ENCODE measurements at regions not wholly inside any gene's neighbourhood (a gene's known extent, or its start where the extent isn't known, plus 50 kb on each side); places are given as distances from the start of the nearest gene placed in this dataset.

DNA sequence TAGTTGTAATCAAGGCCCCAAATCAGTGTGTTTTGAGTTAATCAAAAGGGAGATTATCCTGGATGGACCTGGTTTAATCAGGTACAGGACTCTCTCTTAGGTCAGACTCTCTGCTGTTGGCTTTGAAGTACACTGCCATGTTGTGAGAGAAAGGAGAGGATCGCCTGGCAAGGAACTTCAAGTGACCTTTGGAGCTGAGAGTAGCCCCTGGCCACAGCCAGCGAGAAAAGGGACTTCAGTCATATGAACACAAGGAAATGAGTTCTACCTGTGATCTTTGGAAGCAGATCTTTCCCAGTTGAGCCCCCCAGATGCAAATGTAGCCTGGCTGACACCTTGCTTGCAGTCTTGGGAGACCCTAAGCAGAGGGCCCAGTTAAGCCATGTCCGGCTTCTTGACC, 68.3 kb upstream of the CPM start:
- H3K4me3 Mint-ChIP-seq (ENCODE audit: unreplicated experiment), result no peak overlapping the region
- TF ChIP-seq, protein P1, sequence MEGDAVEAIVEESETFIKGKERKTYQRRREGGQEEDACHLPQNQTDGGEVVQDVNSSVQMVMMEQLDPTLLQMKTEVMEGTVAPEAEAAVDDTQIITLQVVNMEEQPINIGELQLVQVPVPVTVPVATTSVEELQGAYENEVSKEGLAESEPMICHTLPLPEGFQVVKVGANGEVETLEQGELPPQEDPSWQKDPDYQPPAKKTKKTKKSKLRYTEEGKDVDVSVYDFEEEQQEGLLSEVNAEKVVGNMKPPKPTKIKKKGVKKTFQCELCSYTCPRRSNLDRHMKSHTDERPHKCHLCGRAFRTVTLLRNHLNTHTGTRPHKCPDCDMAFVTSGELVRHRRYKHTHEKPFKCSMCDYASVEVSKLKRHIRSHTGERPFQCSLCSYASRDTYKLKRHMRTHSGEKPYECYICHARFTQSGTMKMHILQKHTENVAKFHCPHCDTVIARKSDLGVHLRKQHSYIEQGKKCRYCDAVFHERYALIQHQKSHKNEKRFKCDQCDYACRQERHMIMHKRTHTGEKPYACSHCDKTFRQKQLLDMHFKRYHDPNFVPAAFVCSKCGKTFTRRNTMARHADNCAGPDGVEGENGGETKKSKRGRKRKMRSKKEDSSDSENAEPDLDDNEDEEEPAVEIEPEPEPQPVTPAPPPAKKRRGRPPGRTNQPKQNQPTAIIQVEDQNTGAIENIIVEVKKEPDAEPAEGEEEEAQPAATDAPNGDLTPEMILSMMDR (IDR thresholded peaks at IDR 0.05; ENCODE audit: unreplicated experiment), result no peak
- no peak for DNase-seq (ENCODE audit: low spot score)
- no peaks in the 10 kb centered on the region for H3K27me3 Mint-ChIP-seq (ENCODE audit: unreplicated experiment)
- H3K27ac Mint-ChIP-seq (ENCODE audit: unreplicated experiment), result no peak overlapping the region
- peaks cover 3% of the 10 kb centered on the region for H3K9me3 Mint-ChIP-seq (ENCODE audit: unreplicated experiment)
- no peaks in the 10 kb centered on the region for H3K4me1 Mint-ChIP-seq (ENCODE audit: unreplicated experiment)
- H3K36me3 Mint-ChIP-seq (ENCODE audit: low read depth, unreplicated experiment), result peaks cover 4% of the 10 kb centered on the region

DNA sequence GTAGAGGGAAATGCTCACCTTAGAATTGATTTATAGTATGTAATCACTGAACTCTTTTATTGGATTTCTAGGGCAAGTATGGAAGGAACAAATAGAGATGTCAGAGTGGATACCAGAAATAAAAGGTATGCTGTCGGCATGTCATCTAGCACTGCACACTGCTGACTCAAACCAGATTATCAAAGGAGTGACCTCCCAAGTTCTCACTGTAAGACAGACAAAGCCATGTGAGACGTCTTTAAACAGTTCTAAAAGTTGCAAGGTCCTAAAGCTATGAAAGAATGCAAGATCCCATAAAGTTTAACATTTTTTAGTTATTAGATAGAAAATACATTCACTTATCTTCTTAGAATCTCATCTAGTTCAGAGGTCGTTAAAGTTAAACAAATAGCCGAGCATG, 70.0 kb upstream of the CPM start:
- peaks cover 5% of the 10 kb centered on the region for H3K4me1 Mint-ChIP-seq (ENCODE audit: unreplicated experiment)
- no peak overlapping the region for H3K27ac Mint-ChIP-seq (ENCODE audit: unreplicated experiment)
- DNase-seq (ENCODE audit: low spot score), result no peak
- peaks cover 4% of the 10 kb centered on the region for H3K36me3 Mint-ChIP-seq (ENCODE audit: low read depth, unreplicated experiment)
- no peaks in the 10 kb centered on the region for H3K27me3 Mint-ChIP-seq (ENCODE audit: unreplicated experiment)
- TF ChIP-seq, protein P1 (IDR thresholded peaks at IDR 0.05; ENCODE audit: unreplicated experiment), result no peak
- H3K9me3 Mint-ChIP-seq (ENCODE audit: unreplicated experiment), result no peaks in the 10 kb centered on the region
- H3K4me3 Mint-ChIP-seq (ENCODE audit: unreplicated experiment), result no peak overlapping the region

DNA sequence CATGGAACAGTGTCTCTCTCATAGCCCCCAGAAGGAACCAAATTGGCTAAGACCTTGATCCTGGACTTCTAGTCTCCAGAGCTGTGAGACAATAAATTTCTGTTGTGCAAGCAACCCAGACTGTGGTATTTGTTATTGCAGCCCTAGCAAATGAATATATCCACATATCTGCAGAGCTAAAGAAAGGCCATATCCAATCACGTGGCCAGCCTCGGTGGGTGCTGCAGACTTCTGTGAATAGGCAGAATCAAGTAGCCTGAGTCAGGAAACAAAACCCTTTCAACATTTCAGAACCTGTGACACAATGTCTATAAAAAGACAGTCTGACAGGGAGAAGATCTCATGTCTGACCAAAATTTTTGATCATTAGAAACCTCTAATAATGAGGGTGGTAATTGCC, 71.0 kb upstream of the CPM start:
- H3K27me3 Mint-ChIP-seq (ENCODE audit: unreplicated experiment), result no peaks in the 10 kb centered on the region
- no peak for DNase-seq (ENCODE audit: low spot score)
- H3K4me3 Mint-ChIP-seq (ENCODE audit: unreplicated experiment), result no peak overlapping the region
- TF ChIP-seq, protein P1 (IDR thresholded peaks at IDR 0.05; ENCODE audit: unreplicated experiment), result no peak
- no peaks in the 10 kb centered on the region for H3K9me3 Mint-ChIP-seq (ENCODE audit: unreplicated experiment)
- peaks cover 4% of the 10 kb centered on the region for H3K36me3 Mint-ChIP-seq (ENCODE audit: low read depth, unreplicated experiment)
- H3K27ac Mint-ChIP-seq (ENCODE audit: unreplicated experiment), result no peak overlapping the region
- H3K4me1 Mint-ChIP-seq (ENCODE audit: unreplicated experiment), result peaks cover 5% of the 10 kb centered on the region

DNA sequence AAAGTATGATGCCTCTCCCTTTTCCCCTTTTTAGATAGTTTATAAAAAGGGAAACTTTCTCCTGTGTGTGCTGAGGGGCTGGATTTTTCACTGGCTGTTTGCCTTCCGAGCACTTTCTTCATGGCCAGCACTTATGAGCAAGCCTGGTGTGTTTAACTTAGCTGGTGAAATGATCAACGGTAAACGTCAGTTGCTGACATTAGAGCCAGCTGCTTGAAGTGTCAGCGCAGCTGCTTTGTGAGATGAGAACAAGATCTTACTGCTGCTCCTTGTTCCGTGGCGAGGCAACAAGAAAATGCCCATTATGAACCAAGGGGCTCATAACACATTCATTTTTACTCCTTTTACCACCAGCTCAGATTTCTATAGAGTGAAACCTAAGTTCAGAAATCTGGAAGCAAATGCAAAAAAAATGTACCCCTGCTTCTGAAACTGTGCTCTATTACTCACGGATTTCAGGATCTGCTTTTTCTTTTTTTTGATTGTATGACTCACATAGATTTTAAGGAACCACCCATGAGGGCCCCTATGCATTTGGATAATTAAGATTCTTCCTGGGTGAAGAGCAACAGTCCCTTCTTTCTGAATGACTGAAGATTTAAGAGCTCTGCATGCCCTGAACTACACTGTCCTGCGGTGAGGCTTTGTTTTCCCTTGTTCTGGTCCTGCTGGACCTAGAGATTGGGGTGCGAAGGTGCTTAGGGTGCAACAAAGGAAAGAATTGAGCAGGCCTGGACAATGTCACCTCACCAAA, 74.3 kb upstream of the CPM start:
- Mint-ChIP-seq H3K36me3 (ENCODE audit: low read depth, unreplicated experiment) (no peaks in the 10 kb centered on the region), H3K27ac (ENCODE audit: unreplicated experiment) (no peak overlapping the region), H3K9me3 (ENCODE audit: unreplicated experiment) (no peaks in the 10 kb centered on the region), H3K27me3 (ENCODE audit: unreplicated experiment) (no peaks in the 10 kb centered on the region), H3K4me3 (ENCODE audit: unreplicated experiment) (no peak overlapping the region), H3K4me1 (ENCODE audit: unreplicated experiment) (peaks cover 5% of the 10 kb centered on the region)
- DNase-seq (ENCODE audit: low spot score), result no peak
- TF ChIP-seq, protein P1 (IDR thresholded peaks at IDR 0.05; ENCODE audit: unreplicated experiment), result no peak

DNA sequence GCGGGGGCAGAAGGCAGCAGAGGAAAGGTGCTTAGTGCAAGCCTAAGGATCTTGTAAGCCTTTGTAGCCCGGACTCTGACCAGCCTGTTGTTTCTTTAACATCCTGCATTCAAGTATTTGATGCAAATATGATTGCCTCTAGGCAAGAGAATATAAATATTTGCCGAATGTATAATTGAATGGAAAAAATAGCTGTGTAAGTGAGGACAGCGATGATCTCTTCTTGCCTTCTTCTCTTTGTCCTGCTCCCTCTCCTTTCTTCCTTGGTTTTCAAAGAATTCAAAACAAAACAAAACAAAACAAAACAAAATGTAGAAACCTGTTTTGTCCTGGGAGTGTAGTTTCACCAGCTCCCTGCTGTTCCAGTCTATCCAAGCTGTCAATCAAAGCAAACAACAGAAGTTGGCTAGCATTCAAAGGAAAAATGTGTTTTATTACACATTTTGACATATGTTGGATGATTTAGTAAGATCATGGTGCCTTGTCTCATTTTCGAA, 74.9 kb upstream of the CPM start:
- Mint-ChIP-seq H3K27me3 (ENCODE audit: unreplicated experiment) (no peaks in the 10 kb centered on the region), H3K27ac (ENCODE audit: unreplicated experiment) (no peak overlapping the region), H3K4me1 (ENCODE audit: unreplicated experiment) (peaks cover 5% of the 10 kb centered on the region), H3K4me3 (ENCODE audit: unreplicated experiment) (no peak overlapping the region), H3K9me3 (ENCODE audit: unreplicated experiment) (no peaks in the 10 kb centered on the region), H3K36me3 (ENCODE audit: low read depth, unreplicated experiment) (no peaks in the 10 kb centered on the region)
- TF ChIP-seq, protein P1 (IDR thresholded peaks at IDR 0.05; ENCODE audit: unreplicated experiment), result no peak
- DNase-seq (ENCODE audit: low spot score), result no peak
